Urinary bladder (tissue), 3 donors: ENCODE measurements at regions not wholly inside any gene's neighbourhood (a gene's known extent, or its start where the extent isn't known, plus 50 kb on each side); places are given as distances from the start of the nearest gene placed in this dataset.

Source experiments
- DNase-seq: peaks from one replicate; pipeline ENCODE4 v3.0.0-alpha.2; 2015; ENCODE audit errors: extremely low spot score
- H3K27ac ChIP-seq: one replicate; pipeline ENCODE4 v1.5.1; 2013; ENCODE audit warnings: low read depth, mild to moderate bottlenecking, moderate library complexity
- H3K36me3 ChIP-seq: one replicate; pipeline ENCODE4 v1.6.1; 2013; ENCODE audit warnings: mild to moderate bottlenecking, moderate library complexity; ENCODE audit not compliant: insufficient read depth
- H3K4me1 ChIP-seq: one replicate; pipeline ENCODE4 v1.6.1; 2013; ENCODE audit warnings: mild to moderate bottlenecking, moderate library complexity; ENCODE audit not compliant: insufficient read depth
- H3K4me3 ChIP-seq: one replicate; pipeline ENCODE4 v1.5.1; 2013; ENCODE audit warnings: low read depth, low read length
- WGBS: extraction: QIAGEN DNeasy Blood & Tissue Kit; methylation state at CpG from one replicate; pipeline ENCODE4 v1.1.7; 2013; 5-methylcytosine and 5-hydroxymethylcytosine counted together
- donor health status: healthy with polysubstance abuse.
- donor health status: healthy.

- Histone ChIP-seq H3K4me1 (no peaks in the 10 kb centered on the region), H3K27ac (no peak overlapping the region), H3K4me3 (no peak overlapping the region), H3K36me3 (no peaks in the 10 kb centered on the region)
- no peak for DNase-seq
- WGBS: 76% methylated on average over 2 of the region's 2 CpGs
These were observed 424.7 kb downstream of the MMUT start for GRCh38 chr6:49038294-49038822.

DNA sequence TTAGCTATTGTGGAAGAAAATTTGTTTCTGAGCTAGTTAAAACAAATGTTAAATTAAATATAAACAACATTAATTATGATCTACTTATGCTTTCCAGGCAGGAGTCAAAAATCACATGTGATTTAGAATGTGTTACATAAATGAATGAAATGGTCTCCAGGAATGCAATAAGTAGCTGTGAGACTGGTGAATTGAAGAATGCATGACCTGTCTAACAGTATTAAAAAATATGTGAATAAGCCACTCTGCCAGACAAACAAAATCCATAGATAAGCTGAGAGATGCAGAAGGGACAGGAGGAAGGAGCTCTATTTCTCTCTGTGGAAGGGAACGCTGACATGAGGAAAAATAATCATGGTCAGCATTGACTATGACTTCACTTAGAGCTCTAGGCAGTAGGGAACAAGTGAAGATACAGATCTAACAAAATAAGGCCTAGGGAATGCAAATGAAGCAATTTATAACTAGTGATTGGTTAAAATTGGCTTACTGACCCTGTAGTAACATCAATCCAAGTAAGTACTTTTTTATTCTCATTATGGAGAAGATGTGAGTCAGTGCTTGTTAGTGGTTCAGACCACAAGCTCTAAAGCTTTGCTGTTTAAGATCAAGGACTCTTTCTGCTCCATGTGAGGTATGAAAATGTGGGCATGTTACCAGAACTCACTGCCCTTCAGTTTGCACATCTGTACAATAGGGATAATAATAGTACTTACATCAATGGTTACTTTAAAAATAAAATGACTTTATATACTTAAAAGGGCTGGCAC is 432.6 kb downstream of the MMUT start:
- H3K27ac ChIP-seq: no peak overlapping the region
- H3K4me3 ChIP-seq: no peak overlapping the region
- H3K4me1 ChIP-seq: no peaks in the 10 kb centered on the region
- H3K36me3 ChIP-seq: no peaks in the 10 kb centered on the region
- no peak for DNase-seq
- 68% methylated on average over 1 of the region's 1 CpG for WGBS

GRCh38 chr6:49027644-49028043 is 435.4 kb downstream of the MMUT start:
- no peaks in the 10 kb centered on the region for H3K4me1 ChIP-seq
- no peak for DNase-seq

GRCh38 chr6:49025273-49026240 is 437.5 kb downstream of the MMUT start:
- Histone ChIP-seq H3K27ac (no peak overlapping the region), H3K4me3 (no peak overlapping the region), H3K4me1 (no peaks in the 10 kb centered on the region), H3K36me3 (no peaks in the 10 kb centered on the region)
- DNase-seq: no peak
- WGBS: 67% methylated on average over 2 of the region's 2 CpGs

More at GRCh38 chr6:49027644-49028043, 435.4 kb downstream of the MMUT start:
- Histone ChIP-seq H3K36me3 (no peaks in the 10 kb centered on the region), H3K27ac (no peak overlapping the region), H3K4me3 (no peak overlapping the region)
- 80% methylated on average over 2 of the region's 2 CpGs for WGBS

GRCh38 chr6:49004801-49005200 is 458.3 kb downstream of the MMUT start:
- no peak overlapping the region for H3K27ac ChIP-seq
- WGBS: 72% methylated on average over 2 of the region's 2 CpGs
- no peak for DNase-seq
- H3K4me1 ChIP-seq: no peaks in the 10 kb centered on the region
- no peak overlapping the region for H3K4me3 ChIP-seq
- H3K36me3 ChIP-seq: no peaks in the 10 kb centered on the region

DNA sequence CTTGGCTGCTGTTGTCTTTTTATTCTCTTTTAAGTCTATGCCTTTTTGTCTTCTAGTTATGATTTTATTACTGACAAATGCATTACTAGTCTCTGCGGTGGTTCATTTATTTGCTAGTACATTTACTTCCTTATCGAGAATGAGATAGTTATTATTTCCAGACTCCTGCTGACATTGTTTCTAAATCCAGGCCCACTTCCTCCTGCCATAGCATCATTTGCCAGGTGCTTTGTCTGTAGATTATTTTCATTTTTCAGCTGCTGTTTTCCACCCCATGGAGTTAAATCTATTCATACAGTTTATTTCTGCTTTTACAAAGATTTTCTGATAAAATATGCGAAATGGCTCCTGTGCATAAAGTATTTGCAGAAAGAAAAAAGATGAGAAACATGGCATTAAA is 459.7 kb downstream of the MMUT start:
- DNase-seq: no peak
- Histone ChIP-seq H3K4me3 (no peak overlapping the region), H3K4me1 (no peaks in the 10 kb centered on the region), H3K36me3 (no peaks in the 10 kb centered on the region), H3K27ac (no peak overlapping the region)
- WGBS: 42% methylated on average over 3 of the region's 3 CpGs

- DNase-seq: no peak
- Histone ChIP-seq H3K4me1 (no peaks in the 10 kb centered on the region), H3K36me3 (no peaks in the 10 kb centered on the region), H3K4me3 (no peak overlapping the region), H3K27ac (no peak overlapping the region)
These were observed 461.1 kb downstream of the MMUT start for GRCh38 chr6:49001856-49002541.

- DNase-seq: no peak
- H3K4me3 ChIP-seq: no peak overlapping the region
- H3K4me1 ChIP-seq: no peaks in the 10 kb centered on the region
These were observed 464.5 kb downstream of the MMUT start for GRCh38 chr6:48998574-48998973.

GRCh38 chr6:48996461-48997119 is 466.5 kb downstream of the MMUT start:
- DNase-seq: no peak
- Histone ChIP-seq H3K27ac (no peak overlapping the region), H3K4me1 (no peaks in the 10 kb centered on the region), H3K36me3 (no peaks in the 10 kb centered on the region), H3K4me3 (no peak overlapping the region)
- WGBS: 60% methylated on average over 6 of the region's 6 CpGs

More at GRCh38 chr6:48998574-48998973, 464.5 kb downstream of the MMUT start:
- Histone ChIP-seq H3K27ac (no peak overlapping the region), H3K36me3 (no peaks in the 10 kb centered on the region)

- Histone ChIP-seq H3K27ac (no peak overlapping the region), H3K36me3 (no peaks in the 10 kb centered on the region), H3K4me3 (no peak overlapping the region), H3K4me1 (no peaks in the 10 kb centered on the region)
- DNase-seq: no peak
- 62% methylated on average over 2 of the region's 2 CpGs for WGBS
These were observed 468.2 kb downstream of the MMUT start for GRCh38 chr6:48994811-48995210.

GRCh38 chr6:48990739-48991138 is 472.3 kb downstream of the MMUT start:
- WGBS: 93% methylated on average over 5 of the region's 5 CpGs
- Histone ChIP-seq H3K27ac (no peak overlapping the region), H3K4me3 (no peak overlapping the region), H3K36me3 (no peaks in the 10 kb centered on the region), H3K4me1 (no peaks in the 10 kb centered on the region)
- no peak for DNase-seq

- Histone ChIP-seq H3K27ac (no peak overlapping the region), H3K4me3 (no peak overlapping the region), H3K4me1 (no peaks in the 10 kb centered on the region), H3K36me3 (no peaks in the 10 kb centered on the region)
- WGBS: 94% methylated on average over 4 of the region's 4 CpGs
- DNase-seq: no peak
These were observed 476.2 kb downstream of the MMUT start for GRCh38 chr6:48986845-48987244.

DNA sequence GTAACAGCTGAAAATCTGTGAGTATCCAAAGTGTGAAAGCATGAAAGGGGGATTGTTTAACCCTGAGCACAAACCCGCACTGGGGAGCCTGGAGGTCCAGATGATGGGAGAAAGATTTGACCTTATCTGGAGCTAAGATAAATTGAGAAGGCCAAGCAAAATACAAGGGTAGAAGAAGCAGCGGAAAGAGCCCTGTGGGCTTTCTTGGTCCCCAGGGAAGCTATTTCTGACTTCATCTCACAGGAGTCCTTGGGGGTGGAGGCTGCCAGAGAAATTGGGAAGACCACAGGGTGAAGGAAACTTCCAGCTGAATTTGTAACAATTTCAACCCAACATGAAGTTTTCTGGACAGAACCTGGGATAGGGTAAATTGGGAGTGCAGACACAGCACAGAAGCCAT is 476.9 kb downstream of the MMUT start:
- H3K27ac ChIP-seq: no peak overlapping the region
- no peak for DNase-seq
- whole genome bisulfite sequencing: 82% methylated on average over 2 of the region's 2 CpGs
- H3K4me3 ChIP-seq: no peak overlapping the region
- no peaks in the 10 kb centered on the region for H3K36me3 ChIP-seq
- no peaks in the 10 kb centered on the region for H3K4me1 ChIP-seq
